Astrocyte (in vitro differentiated cells and primary cell): ENCODE measurements at regions not wholly inside any gene's neighbourhood (a gene's known extent, or its start where the extent isn't known, plus 50 kb on each side); places are given as distances from the start of the nearest gene placed in this dataset.

Experiments used
- EZH2 ChIP-seq: IDR thresholded peaks from 2 replicates; pipeline ENCODE4 v1.6.1; 2012; ENCODE audit warnings: mild to moderate bottlenecking, low read length, inconsistent platforms; ENCODE audit not compliant: insufficient read depth
- TF ChIP-seq, protein P1 (sequence below): IDR thresholded peaks from 2 replicates; pipeline ENCODE4 v1.5.1; 2011; ENCODE audit warnings: low read depth, mild to moderate bottlenecking, inconsistent platforms, low read length, moderate library complexity; ENCODE audit not compliant: insufficient read depth

DNA sequence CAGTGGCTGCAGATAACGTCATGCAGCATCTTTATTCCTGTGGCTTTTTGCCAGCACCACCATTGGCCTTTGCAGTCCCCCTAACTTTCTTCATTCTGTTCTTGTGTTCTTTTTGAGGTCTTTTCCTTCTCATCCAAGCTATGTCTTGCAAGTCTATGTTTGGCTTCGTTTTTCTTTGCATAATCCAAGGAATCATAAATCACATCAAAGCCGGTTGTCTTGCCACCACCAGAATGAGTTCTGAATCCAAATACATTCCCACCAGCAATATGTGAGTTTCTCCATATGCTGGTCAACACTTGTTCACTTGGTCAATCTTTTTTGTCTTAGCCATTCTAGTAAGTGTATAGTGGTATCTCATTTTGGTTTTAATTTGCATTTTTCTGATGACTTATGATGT, 70.6 kb upstream of the AK4 start:
- TF ChIP-seq, protein P1, sequence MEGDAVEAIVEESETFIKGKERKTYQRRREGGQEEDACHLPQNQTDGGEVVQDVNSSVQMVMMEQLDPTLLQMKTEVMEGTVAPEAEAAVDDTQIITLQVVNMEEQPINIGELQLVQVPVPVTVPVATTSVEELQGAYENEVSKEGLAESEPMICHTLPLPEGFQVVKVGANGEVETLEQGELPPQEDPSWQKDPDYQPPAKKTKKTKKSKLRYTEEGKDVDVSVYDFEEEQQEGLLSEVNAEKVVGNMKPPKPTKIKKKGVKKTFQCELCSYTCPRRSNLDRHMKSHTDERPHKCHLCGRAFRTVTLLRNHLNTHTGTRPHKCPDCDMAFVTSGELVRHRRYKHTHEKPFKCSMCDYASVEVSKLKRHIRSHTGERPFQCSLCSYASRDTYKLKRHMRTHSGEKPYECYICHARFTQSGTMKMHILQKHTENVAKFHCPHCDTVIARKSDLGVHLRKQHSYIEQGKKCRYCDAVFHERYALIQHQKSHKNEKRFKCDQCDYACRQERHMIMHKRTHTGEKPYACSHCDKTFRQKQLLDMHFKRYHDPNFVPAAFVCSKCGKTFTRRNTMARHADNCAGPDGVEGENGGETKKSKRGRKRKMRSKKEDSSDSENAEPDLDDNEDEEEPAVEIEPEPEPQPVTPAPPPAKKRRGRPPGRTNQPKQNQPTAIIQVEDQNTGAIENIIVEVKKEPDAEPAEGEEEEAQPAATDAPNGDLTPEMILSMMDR: no peak
- no peak for TF ChIP-seq EZH2
